Left lobe of liver (tissue), 2 donors: ENCODE measurements at regions not wholly inside any gene's neighbourhood (a gene's known extent, or its start where the extent isn't known, plus 50 kb on each side); places are given as distances from the start of the nearest gene placed in this dataset.

ENCODE experiments used
- ATAC-seq: fragments of 200-7000 bp; cut with Tn5 transposase; one replicate; pipeline ENCODE4 v1.9.1; 2020; ENCODE audit warnings: mild to moderate bottlenecking, moderate library complexity
- DNase-seq: peaks from one replicate; pipeline ENCODE4 v3.0.0-alpha.2; 2020; ENCODE audit warnings: low spot score
- donor health status: DM: no; HTN: no; CAD: no; lungs with moderate emphysema.
- donor health status: DM: no; HTN: yes; CAD: no.

GRCh38 chr1:80961464-80962190, 839.1 kb upstream of the ADGRL2 start:
- ATAC-seq, result no peak
- DNase-seq, result no peak

DNA sequence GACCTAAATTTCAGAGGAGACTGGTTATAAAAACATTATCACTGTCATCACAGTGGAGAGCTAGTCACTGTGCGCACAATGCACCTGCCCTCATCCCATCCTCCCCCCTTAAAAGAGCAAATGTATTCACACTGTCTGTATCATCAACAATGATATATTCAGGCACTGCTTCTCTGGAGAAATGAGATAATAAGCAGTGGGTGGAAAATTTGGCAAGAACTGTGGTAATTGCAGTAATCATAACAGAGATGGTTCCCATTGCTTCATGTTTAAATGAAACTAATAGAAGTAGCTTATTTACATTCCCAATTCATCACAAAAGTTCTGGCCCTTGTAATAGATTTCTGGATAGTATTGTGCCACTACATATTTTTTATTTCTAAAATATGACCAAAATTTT, 867.4 kb upstream of the ADGRL2 start:
- DNase-seq (no peak), ATAC-seq (no peak)

GRCh38 chr1:80931178-80931577, 869.6 kb upstream of the ADGRL2 start:
- ATAC-seq (no peak), DNase-seq (no peak)

DNA sequence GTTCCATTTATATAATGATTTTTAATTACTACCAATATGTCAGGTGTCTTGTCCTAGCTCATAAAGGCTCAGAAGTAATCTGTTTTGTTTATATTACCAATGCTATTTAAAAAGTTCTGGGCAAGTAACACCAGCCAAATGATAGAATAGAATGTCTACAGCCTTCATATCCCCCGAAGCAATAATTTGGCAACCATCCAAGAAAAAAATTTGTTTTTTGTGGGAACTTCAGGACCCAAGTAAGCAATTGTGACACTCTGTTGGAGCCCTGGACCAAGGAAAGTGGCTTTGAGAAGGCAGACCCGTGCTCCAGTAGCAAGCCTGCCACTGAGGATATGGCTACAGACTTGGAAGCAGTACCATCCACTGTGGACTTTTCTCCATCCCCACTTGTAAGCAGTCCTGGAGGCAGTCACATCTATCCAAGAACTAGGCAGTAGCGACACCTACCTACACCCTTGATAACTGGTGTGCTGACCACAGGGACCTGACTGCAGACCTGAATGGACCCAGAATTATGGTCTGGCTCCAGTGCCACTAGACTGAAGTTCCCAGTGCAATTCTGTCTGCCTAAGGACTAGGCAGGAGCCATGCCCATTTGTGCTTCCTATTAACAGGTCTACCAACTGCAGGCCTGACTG, 870.7 kb upstream of the ADGRL2 start:
- peak; percentile 63 for ATAC-seq
- no peak for DNase-seq

DNA sequence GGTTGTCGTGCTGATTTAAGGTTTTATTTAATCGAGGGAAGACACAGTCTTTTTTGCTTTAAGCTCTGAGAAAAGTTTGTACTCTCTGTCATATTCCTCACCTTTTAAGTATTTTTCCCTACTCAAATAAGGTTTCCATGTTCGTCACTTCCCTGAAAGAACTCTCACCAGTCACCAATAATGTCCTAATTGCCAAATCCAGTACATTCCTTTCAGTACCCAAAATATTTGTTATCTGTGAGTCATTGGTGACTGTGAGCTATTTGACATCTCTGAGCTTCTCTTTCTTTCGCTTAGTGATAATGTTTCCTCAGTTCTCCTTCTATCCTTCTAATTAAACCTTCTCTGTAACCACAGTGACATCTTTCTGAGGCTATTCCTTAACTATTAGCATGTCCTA, 874.2 kb upstream of the ADGRL2 start:
- ATAC-seq (no peak), DNase-seq (no peak)

DNA sequence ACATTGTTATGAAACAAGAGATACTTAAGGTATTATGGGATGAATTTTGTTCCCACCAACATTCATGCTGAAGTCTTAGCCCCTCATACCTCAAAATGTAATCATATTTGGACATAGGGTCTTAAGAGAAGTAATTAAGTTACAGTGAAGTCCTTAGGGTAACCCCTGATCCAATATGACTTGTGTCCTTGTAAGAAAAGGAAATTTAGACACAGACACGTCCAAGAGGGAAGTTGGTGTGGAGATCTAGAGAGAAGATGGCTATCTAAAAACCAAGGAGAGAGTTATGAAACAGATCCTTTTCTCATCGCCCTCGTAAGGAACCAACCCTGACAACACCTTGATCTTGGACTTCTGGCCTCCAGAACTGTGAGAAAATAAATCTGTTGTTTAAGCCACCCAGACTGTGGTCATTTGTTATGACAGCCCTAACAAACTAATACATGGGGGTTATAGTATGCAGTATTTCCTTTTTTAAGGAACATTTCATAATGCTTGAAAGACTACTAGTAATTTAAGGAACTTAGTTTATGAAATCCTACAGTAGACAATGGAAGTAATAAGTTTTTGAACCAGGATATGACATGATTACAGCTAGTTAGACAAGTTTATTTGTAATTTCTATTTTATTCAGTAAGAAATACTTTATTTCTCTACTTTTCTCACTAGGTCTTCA, 875.5 kb upstream of the ADGRL2 start:
- ATAC-seq, result no peak

DNA sequence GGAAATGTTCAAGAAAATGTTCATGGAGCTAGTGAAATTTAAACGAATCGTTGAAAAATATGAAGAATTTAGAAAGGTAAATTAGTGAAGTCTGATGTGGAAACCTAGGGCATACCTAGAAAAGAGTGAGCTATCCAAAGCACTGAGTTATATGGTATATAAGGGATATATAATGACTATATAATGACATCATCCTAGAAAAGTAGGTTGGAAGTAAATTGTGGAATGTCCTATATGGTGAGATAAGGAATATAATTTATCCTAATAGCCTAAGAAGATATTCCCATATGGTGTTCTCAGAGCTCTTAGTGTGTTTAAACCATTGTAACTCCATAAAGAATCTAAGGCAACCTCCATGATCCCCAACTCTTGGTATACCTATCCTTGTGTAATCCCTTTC, 876.4 kb upstream of the ADGRL2 start:
- ATAC-seq (no peak), DNase-seq (no peak)

More for the DNA sequence above, 875.5 kb upstream of the ADGRL2 start:
- no peak for DNase-seq

DNA sequence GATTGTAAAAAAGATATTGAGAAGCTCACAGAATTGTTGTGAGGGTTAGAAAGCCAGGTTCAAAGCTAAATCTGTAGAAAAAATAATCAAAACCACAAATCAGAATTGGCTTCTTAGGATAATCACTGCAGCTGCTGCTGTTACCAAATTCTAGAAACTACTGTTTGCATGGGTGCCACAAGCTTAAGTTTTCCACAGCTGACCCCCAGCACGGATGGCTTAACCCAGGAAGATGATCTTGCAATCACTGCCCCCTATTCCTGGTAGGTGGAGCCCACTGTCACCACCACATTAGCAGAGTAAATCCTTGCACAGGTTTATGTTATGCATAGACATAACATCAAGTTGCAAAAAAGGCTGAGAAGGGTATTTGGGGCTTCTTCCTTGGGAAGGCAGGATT, 877.8 kb upstream of the ADGRL2 start:
- DNase-seq (no peak), ATAC-seq (no peak)

DNA sequence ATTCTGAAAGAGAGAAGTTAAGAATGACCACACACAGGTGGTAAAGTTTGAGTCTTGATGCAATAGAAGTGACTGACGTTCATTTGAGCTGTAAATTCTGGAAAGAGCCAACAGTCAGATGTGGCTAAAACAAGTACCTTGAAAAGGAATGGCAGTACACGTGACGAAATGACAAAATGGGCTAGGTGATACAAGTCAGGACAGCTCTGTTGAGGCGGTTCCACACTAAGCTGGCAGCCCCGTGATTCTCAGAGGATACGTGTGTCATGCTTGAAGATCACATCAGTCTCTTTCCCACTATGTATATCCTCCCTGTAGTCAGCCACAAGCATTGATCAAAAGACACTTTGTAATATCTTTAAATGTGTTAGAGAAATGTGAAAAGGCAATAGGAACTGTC, 881.3 kb upstream of the ADGRL2 start:
- no peak for ATAC-seq

DNA sequence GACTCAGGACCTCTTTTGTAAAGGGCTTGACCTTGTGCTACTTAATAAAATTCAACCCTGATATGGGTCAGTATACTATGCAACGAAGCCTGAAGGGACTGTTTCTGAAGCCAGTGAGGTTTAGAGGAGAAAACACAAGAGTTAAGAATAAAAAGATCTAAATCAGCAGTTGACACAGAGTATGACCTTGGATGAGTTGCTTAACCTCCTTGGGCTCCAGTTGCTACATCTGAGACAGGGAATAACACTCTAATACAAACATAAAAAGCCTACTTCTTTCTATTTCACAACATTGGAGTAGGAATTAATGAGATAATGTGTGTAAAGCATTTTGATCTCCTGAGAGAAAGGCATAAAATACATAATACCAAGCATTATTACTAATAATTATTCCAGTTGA, 882.4 kb upstream of the ADGRL2 start:
- DNase-seq, result no peak
- ATAC-seq, result no peak

More for the DNA sequence above, 881.3 kb upstream of the ADGRL2 start:
- no peak for DNase-seq

GRCh38 chr1:80917826-80918225, 882.9 kb upstream of the ADGRL2 start:
- DNase-seq, result no peak
- ATAC-seq, result no peak

DNA sequence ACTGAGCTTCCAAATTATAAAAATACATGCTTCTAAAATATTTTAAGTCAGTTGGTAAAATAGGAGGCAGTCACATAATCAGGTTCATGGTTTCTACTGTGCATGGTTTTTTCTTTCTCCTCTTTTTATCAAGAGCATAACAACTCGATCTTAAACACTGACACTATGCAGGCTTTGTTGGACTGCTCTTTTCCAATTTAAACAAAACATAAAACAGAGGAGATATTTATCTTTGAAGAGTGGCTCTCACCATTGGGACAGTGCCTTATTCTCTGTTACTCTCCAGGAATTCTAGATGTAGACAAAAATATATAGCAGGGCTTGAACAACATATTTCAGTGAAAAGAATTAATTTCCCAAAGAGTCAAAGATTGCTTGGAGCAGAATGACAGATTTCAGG, 883.5 kb upstream of the ADGRL2 start:
- DNase-seq, result no peak
- no peak for ATAC-seq

GRCh38 chr1:80915491-80915890, 885.2 kb upstream of the ADGRL2 start:
- ATAC-seq, result no peak

DNA sequence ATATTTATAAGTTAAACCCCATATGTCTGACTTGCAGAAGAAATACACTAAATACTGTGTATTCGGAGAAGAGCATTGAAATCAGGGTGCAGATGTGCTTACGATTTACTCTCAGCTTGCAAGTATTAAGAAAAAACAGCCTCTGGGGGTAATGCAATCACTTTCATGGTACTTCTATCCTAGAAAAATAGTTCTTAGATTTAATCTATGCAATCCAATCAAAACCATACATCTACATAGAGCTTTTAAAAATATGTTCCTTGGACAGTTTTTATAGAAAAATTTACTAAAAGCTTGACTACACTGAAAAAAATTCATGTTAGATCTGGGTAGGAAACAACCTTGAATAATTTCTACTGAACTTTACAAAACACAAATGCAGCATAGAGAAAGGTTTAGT, 890.3 kb upstream of the ADGRL2 start:
- ATAC-seq (no peak), DNase-seq (no peak)

More at GRCh38 chr1:80915491-80915890, 885.2 kb upstream of the ADGRL2 start:
- DNase-seq, result no peak

- no peak for DNase-seq
- ATAC-seq, result no peak
Measured at GRCh38 chr1:80909172-80909784, 891.5 kb upstream of the ADGRL2 start.

DNA sequence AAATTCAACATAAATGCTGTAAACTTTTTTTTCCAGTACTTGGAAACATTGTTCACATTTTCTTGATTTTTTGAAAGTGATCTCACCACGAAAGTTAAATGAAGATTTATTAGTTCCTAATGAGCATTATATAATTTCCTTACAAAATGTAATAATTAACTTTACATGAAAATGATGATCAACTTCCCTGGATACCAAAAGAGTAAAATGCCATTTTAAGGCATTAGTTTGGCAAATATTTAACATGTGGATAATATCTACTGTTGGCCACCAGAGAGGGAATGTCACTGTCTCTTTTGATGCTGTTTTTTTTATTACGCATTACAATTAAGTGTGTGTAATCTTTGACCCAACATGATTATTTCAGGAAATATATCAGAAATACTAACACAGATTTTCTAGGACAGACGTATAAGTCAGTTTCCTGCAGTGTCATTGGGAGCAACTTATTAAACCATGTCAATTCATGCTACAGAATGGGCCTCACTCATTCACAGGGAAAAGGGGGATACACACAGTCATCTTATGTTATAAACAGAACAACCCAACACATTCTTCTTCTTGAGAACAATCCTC, 903.9 kb upstream of the ADGRL2 start:
- ATAC-seq (no peak), DNase-seq (no peak)

- ATAC-seq (no peak), DNase-seq (no peak)
Measured at GRCh38 chr1:80894921-80895320, 905.8 kb upstream of the ADGRL2 start.

DNA sequence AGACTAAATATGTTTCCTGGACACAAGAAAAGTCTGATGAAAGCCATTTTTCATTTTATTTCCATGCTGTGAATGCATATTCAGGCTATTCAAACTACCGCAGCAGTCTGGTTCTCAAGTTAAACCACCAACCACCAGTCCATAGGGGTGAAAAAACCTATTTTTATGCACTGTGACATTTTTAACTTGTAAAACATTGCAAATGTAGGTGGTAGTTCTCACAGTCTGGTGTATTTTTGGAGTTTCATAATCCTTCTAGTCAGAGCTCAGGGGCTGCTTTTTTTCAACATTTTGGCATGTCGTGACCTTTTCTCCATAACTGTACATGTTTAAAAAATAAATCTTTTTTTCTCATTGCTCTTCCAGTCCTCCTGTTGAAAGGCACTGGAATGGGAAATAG, 907.6 kb upstream of the ADGRL2 start:
- no peak for DNase-seq
- ATAC-seq, result no peak

GRCh38 chr1:80892539-80892938, 908.2 kb upstream of the ADGRL2 start:
- ATAC-seq (no peak), DNase-seq (no peak)

DNA sequence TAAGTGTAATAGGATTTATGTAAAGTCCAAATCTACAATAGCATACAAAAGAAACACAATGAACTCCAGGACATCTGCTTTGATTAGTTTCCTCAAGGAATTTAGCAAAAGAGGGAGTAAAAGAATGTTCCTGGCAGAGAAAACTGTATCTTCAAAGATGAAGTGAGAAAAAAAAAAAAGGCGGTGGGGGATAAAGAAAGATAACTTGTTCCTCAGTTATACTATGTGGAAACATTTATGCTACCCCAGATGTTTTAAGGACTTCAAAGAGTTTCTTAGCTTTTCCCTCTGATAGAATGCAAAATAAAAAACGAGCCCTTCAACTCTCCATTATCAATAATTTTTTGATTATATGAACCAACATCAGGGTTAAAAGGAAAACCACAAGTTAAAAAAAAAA, 908.9 kb upstream of the ADGRL2 start:
- DNase-seq (no peak), ATAC-seq (no peak)

DNA sequence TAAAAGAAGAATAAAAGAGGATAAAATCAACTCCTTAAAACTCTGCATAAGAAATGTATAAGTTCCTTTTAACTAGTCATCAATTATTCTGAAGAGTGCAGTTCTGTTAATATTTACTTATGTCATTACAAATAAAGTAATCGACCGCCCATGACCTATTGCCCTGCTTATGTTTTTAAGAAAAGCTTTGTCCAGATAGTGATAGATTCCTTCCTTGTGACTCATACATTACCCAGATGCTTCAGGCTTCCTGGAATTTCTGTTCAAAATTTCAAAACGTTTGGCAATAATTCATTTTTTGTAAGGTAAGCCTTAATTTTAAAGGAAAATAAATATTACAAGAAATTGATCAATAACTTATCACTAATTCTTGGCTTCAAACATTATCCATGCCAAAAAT, 918.2 kb upstream of the ADGRL2 start:
- ATAC-seq (peak; percentile 28), DNase-seq (no peak)
